NT2/D1 (cell line): ENCODE measurements at regions not wholly inside any gene's neighbourhood (a gene's known extent, or its start where the extent isn't known, plus 50 kb on each side); places are given as distances from the start of the nearest gene placed in this dataset.
"Not testable (repeated sequence)": the region's sequence is repeated elsewhere in the genome, so short reads cannot be mapped to it uniquely, and the experiment has no call there.

Source experiments
- DNase-seq: peaks from one replicate; pipeline ENCODE4 v3.0.0-alpha.2; 2011; ENCODE audit warnings: low read depth, low spot score
- H3K27me3 ChIP-seq: 2 replicates; pipeline ENCODE4 v1.6.0; 2011; ENCODE audit warnings: mild to moderate bottlenecking; ENCODE audit not compliant: insufficient read length, insufficient read depth
- H3K36me3 ChIP-seq: 2 replicates; pipeline ENCODE4 v1.6.1; 2011; ENCODE audit warnings: mild to moderate bottlenecking, low read length, mixed read lengths; ENCODE audit not compliant: insufficient read depth, insufficient read length
- H3K4me1 ChIP-seq: 2 replicates; pipeline ENCODE4 v1.5.1; 2011; ENCODE audit not compliant: insufficient read depth, insufficient read length
- H3K4me3 ChIP-seq: 2 replicates; pipeline ENCODE4 v1.5.1; 2011; ENCODE audit warnings: low read depth; ENCODE audit not compliant: insufficient read length
- H3K9ac ChIP-seq: 2 replicates; pipeline ENCODE4 v1.6.0; 2011; ENCODE audit warnings: low read depth; ENCODE audit not compliant: insufficient read length
- H3K9me3 ChIP-seq: 2 replicates; pipeline ENCODE4 v1.5.1; 2011; ENCODE audit warnings: mild to moderate bottlenecking, low read length; ENCODE audit not compliant: insufficient read depth
- SUZ12 ChIP-seq: IDR thresholded peaks from 2 replicates; pipeline ENCODE4 v1.6.1; 2011; ENCODE audit not compliant: insufficient read length, insufficient read depth; ENCODE audit errors: extremely low read depth
- YY1 ChIP-seq: IDR thresholded peaks from 2 replicates; pipeline ENCODE4 v1.6.1; 2011; ENCODE audit not compliant: insufficient read length, insufficient read depth
- ZNF274 ChIP-seq: IDR thresholded peaks from 2 replicates; pipeline ENCODE4 v1.6.1; 2011; ENCODE audit warnings: mild to moderate bottlenecking, low read depth, low read length

GRCh38 chr5:6108981-6109825 is 269.1 kb downstream of the MED10 start:
- H3K9ac ChIP-seq: no peak overlapping the region
- no peak overlapping the region for H3K4me3 ChIP-seq
- H3K36me3 ChIP-seq: no peaks in the 10 kb centered on the region
- TF ChIP-seq ZNF274: no peak
- TF ChIP-seq YY1: no peak
- no peak for TF ChIP-seq SUZ12
- peaks cover 5% of the 10 kb centered on the region for H3K4me1 ChIP-seq
- no peaks in the 10 kb centered on the region for H3K9me3 ChIP-seq
- DNase-seq: no peak
- H3K27me3 ChIP-seq: no peaks in the 10 kb centered on the region

GRCh38 chr5:6108540-6108848 is 269.9 kb downstream of the MED10 start:
- DNase-seq: no peak

GRCh38 chr5:6107675-6108539 is 270.4 kb downstream of the MED10 start:
- no peak for DNase-seq
- Histone ChIP-seq H3K4me1 (peaks cover 5% of the 10 kb centered on the region), H3K9me3 (no peaks in the 10 kb centered on the region), H3K9ac (no peak overlapping the region), H3K36me3 (no peaks in the 10 kb centered on the region), H3K4me3 (no peak overlapping the region), H3K27me3 (no peaks in the 10 kb centered on the region)
- no peak for TF ChIP-seq YY1
- TF ChIP-seq ZNF274: no peak
- no peak for TF ChIP-seq SUZ12

More at GRCh38 chr5:6108540-6108848, 269.9 kb downstream of the MED10 start:
- H3K4me3 ChIP-seq: no peak overlapping the region
- H3K4me1 ChIP-seq: peaks cover 5% of the 10 kb centered on the region
- no peaks in the 10 kb centered on the region for H3K36me3 ChIP-seq
- TF ChIP-seq ZNF274: no peak
- TF ChIP-seq SUZ12: no peak
- no peak for TF ChIP-seq YY1
- H3K9ac ChIP-seq: no peak overlapping the region
- no peaks in the 10 kb centered on the region for H3K9me3 ChIP-seq
- no peaks in the 10 kb centered on the region for H3K27me3 ChIP-seq

GRCh38 chr5:6106756-6107155 is 271.6 kb downstream of the MED10 start:
- no peak for DNase-seq
- no peaks in the 10 kb centered on the region for H3K27me3 ChIP-seq
- H3K9ac ChIP-seq: no peak overlapping the region
- H3K36me3 ChIP-seq: no peaks in the 10 kb centered on the region
- H3K4me1 ChIP-seq: peaks cover 5% of the 10 kb centered on the region
- no peaks in the 10 kb centered on the region for H3K9me3 ChIP-seq
- TF ChIP-seq SUZ12 (no peak), YY1 (no peak)
- H3K4me3 ChIP-seq: no peak overlapping the region

GRCh38 chr5:6105320-6105719 is 273.0 kb downstream of the MED10 start:
- H3K9me3 ChIP-seq: no peaks in the 10 kb centered on the region
- no peaks in the 10 kb centered on the region for H3K36me3 ChIP-seq
- H3K4me3 ChIP-seq: no peak overlapping the region
- no peak for DNase-seq
- no peak overlapping the region for H3K9ac ChIP-seq
- H3K27me3 ChIP-seq: no peaks in the 10 kb centered on the region
- no peak for TF ChIP-seq SUZ12
- H3K4me1 ChIP-seq: peaks cover 5% of the 10 kb centered on the region

- no peaks in the 10 kb centered on the region for H3K36me3 ChIP-seq
- no peak overlapping the region for H3K4me3 ChIP-seq
- no peak for TF ChIP-seq SUZ12
- DNase-seq: no peak
- H3K27me3 ChIP-seq: no peaks in the 10 kb centered on the region
- H3K9ac ChIP-seq: no peak overlapping the region
- no peaks in the 10 kb centered on the region for H3K9me3 ChIP-seq
- no peaks in the 10 kb centered on the region for H3K4me1 ChIP-seq
Measured at GRCh38 chr5:6096101-6096500, 282.2 kb downstream of the MED10 start.

GRCh38 chr5:6094180-6094579 is 284.2 kb downstream of the MED10 start:
- H3K27me3 ChIP-seq, DNase-seq, H3K9me3 ChIP-seq: not testable (repeated sequence)

More at GRCh38 chr5:6094180-6094579, 284.2 kb downstream of the MED10 start:
- not testable (repeated sequence) for H3K4me3 ChIP-seq, H3K9ac ChIP-seq, H3K4me1 ChIP-seq, H3K36me3 ChIP-seq
